ENCODE measurements at regions not wholly inside any gene's neighbourhood (a gene's known extent, or its start where the extent isn't known, plus 50 kb on each side); places are given as distances from the start of the nearest gene placed in this dataset.

DNA sequence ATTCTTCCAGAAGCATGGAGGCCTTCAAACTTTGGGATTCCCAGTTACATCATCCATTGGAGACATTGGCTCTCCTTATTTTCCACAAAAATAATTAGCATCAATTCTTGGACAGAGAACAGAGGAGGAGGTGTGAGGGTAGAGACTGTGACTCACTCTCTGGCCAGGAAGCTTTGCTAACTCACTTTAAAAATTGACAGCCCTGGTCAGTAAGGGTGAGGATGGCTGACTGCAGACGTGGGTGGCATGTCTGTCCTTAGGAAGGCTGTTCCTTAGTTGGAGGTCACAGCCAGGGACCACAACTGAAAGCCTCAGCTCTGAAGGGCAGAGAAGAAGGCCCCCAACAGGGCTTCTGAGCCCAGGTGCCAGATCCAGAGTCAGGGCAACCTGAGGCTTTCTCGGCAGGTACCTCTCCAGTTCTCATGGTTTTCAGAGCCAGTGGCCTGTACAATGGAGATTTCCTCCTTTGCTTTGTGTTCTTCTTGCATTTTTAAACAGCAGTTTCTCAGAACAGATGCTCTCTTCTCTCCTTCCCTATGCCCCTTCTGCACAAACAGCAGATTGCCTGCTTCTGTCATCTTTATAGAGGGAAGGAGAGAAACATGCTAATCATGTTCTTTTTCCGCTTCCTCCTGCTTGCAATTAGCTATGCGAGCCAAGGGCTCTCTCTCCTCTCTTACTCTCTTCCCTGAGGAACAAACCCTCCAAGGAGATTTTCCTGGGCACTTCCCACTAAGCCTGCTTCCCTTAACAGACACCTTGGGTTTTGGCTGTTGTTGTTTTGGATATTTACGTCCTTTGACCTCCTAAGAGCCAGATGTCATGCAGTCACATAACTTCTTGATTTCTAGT is 92.5 kb upstream of the ZNF366 start:
- no peak for TF ChIP-seq CTCF (IDR thresholded peaks at IDR 0.05; ENCODE audit: unreplicated experiment)
- peaks cover 11% of the 10 kb centered on the region for H3K4me1 Mint-ChIP-seq (ENCODE audit: low read depth, unreplicated experiment)
- no peak for DNase-seq
- H3K27me3 Mint-ChIP-seq (ENCODE audit: unreplicated experiment): no peaks in the 10 kb centered on the region
- H3K9me3 Mint-ChIP-seq (ENCODE audit: low read depth, unreplicated experiment): no peaks in the 10 kb centered on the region
- no peak overlapping the region for H3K27ac Mint-ChIP-seq (ENCODE audit: unreplicated experiment)
- H3K4me3 Mint-ChIP-seq (ENCODE audit: low read depth, unreplicated experiment): no peak overlapping the region
- BruUV-seq (replicated peaks): no TSS peak
- no peaks in the 10 kb centered on the region for H3K36me3 Mint-ChIP-seq (ENCODE audit: insufficient read depth, unreplicated experiment)
- CTCF ChIA-PET: interaction anchor here (0.8 kb wide), 1 partner anchor 1015 kb away, joined by 3 read pairs; no protein-coding TSS in a partner anchor
- intact Hi-C loops (cut with micrococcal nuclease; ENCODE audit: unreplicated experiment): no loop called here

DNA sequence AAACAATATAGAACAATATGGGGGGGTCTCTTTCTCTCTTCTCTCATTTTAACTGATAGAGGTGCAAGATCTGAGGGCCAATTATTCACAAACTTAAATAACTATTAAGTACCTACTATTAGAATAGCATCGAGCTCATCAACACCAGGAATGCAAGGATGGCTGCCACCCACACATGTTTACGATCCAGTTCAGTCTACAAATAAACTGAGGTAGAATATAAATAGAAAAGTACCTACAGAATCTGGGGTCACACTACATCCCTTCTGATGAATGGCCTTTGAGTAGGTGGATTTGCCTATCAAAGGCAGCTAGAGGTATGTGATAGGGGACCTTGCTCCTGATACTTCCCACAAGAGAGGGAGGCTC is 91.8 kb upstream of the ZNF366 start:
- intact Hi-C loops (cut with micrococcal nuclease; ENCODE audit: unreplicated experiment): no loop called here
- Mint-ChIP-seq H3K9me3 (ENCODE audit: low read depth, unreplicated experiment) (no peaks in the 10 kb centered on the region), H3K36me3 (ENCODE audit: insufficient read depth, unreplicated experiment) (no peaks in the 10 kb centered on the region), H3K4me1 (ENCODE audit: low read depth, unreplicated experiment) (peaks cover 11% of the 10 kb centered on the region), H3K4me3 (ENCODE audit: low read depth, unreplicated experiment) (no peak overlapping the region), H3K27ac (ENCODE audit: unreplicated experiment) (peak overlapping the region; percentile 40), H3K27me3 (ENCODE audit: unreplicated experiment) (no peaks in the 10 kb centered on the region)
- BruUV-seq (replicated peaks): no TSS peak
- CTCF ChIA-PET: interaction anchor here (0.8 kb wide), 1 partner anchor 1016 kb away, joined by 3 read pairs; no protein-coding TSS in a partner anchor
- no peak for DNase-seq
- no peak for TF ChIP-seq CTCF (IDR thresholded peaks at IDR 0.05; ENCODE audit: unreplicated experiment)

DNA sequence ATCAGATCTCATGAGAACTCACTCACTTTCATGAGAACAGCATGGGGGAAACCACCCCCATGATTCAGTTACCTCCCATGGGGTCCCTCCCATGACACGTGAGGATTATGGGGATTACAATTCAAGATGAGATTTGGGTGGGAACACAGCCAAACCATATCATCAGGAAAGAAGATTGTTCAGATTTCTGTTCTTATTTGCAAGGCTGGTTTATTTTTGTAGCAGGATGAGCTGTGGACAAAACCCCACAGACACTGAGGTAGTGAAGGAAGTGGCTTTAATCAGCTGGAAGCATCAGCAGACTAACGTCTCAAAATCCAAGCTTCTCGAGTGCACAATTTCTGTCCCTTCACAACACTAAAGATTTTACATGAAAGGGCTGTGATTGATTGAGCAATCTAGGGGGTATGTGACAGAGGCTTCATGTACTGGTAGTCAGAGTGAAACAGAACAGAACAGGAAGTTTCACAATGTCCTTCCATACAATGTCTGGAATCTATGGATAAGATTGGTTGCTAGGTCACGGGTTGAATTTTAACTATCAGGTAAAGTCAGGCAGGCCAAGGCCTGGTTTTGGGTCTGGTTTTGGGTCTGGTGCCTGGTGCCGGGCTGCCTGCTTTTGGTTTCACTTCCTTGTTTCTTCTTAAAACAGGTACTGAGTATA is 91.3 kb upstream of the ZNF366 start:
- no peaks in the 10 kb centered on the region for H3K27me3 Mint-ChIP-seq (ENCODE audit: unreplicated experiment)
- no peaks in the 10 kb centered on the region for H3K36me3 Mint-ChIP-seq (ENCODE audit: insufficient read depth, unreplicated experiment)
- CTCF ChIA-PET: interaction anchor here (1.3 kb wide), 1 partner anchor 12 kb away, joined by 5 read pairs; no protein-coding TSS in a partner anchor
- peak overlapping the region; percentile 40 for H3K27ac Mint-ChIP-seq (ENCODE audit: unreplicated experiment)
- no peak for TF ChIP-seq CTCF (IDR thresholded peaks at IDR 0.05; ENCODE audit: unreplicated experiment)
- H3K4me3 Mint-ChIP-seq (ENCODE audit: low read depth, unreplicated experiment): no peak overlapping the region
- DNase-seq: no peak
- peaks cover 11% of the 10 kb centered on the region for H3K4me1 Mint-ChIP-seq (ENCODE audit: low read depth, unreplicated experiment)
- BruUV-seq (replicated peaks): no TSS peak
- intact Hi-C loops (cut with micrococcal nuclease; ENCODE audit: unreplicated experiment): no loop called here
- no peaks in the 10 kb centered on the region for H3K9me3 Mint-ChIP-seq (ENCODE audit: low read depth, unreplicated experiment)

DNA sequence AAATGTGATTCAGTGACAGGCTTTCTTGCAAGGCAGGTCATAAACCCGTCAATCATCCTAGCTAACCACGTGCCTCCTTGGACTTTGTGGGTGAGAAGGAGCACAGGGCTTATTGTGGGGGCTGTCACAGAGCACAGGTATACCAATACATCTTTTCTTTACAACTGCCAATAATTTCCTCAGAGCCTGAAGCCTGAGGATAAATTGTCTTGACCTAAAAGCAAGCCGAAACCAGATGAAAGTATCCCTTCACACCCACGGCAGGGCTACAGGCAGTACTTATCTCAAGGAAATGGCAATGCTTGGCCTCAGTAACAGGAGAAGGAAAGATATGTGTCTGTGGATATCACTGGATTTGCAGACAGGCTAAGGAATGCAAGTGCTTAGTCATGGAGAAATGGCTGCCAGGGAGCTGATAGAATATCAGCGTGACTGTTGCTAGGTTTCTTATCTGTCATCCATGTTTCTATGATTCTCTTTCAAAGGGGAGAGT is 90.3 kb upstream of the ZNF366 start:
- Mint-ChIP-seq H3K9me3 (ENCODE audit: low read depth, unreplicated experiment) (no peaks in the 10 kb centered on the region), H3K27ac (ENCODE audit: unreplicated experiment) (no peak overlapping the region), H3K4me3 (ENCODE audit: low read depth, unreplicated experiment) (no peak overlapping the region), H3K4me1 (ENCODE audit: low read depth, unreplicated experiment) (peaks cover 11% of the 10 kb centered on the region), H3K36me3 (ENCODE audit: insufficient read depth, unreplicated experiment) (no peaks in the 10 kb centered on the region), H3K27me3 (ENCODE audit: unreplicated experiment) (peaks cover 3% of the 10 kb centered on the region)
- intact Hi-C loops (cut with micrococcal nuclease; ENCODE audit: unreplicated experiment): no loop called here
- DNase-seq: no peak
- no TSS peak for BruUV-seq (replicated peaks)
- no peak for TF ChIP-seq CTCF (IDR thresholded peaks at IDR 0.05; ENCODE audit: unreplicated experiment)
- CTCF ChIA-PET: interaction anchor here (1.3 kb wide), 1 partner anchor 13 kb away, joined by 5 read pairs; no protein-coding TSS in a partner anchor
